Right hindlimb (tissue), 1 donor: ENCODE measurements at regions not wholly inside any gene's neighbourhood (a gene's known extent, or its start where the extent isn't known, plus 50 kb on each side); places are given as distances from the start of the nearest gene placed in this dataset.
"Not testable (repeated sequence)": the region's sequence is repeated elsewhere in the genome, so short reads cannot be mapped to it uniquely, and the experiment has no call there.

Experiments used
- DNase-seq: peaks from one replicate; pipeline ENCODE4 v3.0.0-alpha.2; 2018

- no peak for DNase-seq
These were observed 927.4 kb upstream of the LRFN5 start for GRCh38 chr14:40679256-40679655.

GRCh38 chr14:40677206-40677605 is 929.5 kb upstream of the LRFN5 start:
- DNase-seq: not testable (repeated sequence)

DNA sequence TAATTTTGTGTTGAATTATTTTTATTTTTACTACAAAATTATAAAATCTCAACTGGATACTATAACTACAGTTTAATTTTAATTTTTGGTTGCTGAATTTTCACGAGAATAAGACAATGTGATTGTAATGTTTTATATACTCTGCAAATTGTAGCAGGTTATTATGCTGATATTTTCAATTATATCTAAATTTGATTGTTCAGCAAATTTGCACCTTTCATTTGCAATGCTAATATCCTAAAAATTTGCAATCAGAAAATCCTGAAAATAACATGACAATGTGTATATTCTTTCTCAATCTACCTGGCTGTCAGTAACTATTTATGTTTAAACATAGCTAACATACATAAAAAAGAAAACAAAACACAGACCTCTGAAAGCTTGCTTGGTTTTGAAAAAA is 932.2 kb upstream of the LRFN5 start:
- no peak for DNase-seq

- DNase-seq: no peak
These were observed 950.4 kb upstream of the LRFN5 start for GRCh38 chr14:40656311-40656710.

DNA sequence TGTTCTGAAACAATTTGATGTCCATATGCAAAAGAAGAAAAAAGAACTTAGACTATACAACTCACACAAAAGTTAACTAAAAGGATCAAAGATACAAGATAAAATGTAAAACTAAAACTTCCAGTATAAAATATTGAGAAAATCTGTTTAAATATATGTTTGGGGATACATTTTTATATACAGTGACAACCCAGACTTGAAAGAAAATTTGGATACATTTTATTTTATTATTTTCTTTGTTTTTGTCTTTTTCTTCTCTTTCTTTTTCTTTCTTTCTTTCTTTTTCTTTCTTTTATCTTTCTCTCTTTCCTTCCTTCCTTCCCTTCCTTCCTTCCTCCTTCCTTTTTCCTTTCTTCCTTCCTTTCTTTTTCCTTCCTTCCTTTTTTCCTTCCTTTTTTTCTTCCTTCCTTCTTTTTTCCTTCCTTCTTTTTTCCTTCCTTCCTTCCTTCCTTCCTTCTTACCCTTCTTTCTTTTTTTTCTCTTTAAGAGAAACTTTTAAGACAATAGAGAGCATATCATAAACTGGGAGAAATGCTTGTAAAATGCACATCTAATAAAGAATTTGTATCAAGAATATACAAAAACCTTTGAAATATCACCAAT is 954.5 kb upstream of the LRFN5 start:
- DNase-seq: no peak

- DNase-seq: no peak
These were observed 976.2 kb upstream of the LRFN5 start for GRCh38 chr14:40630471-40630870.

GRCh38 chr14:40629551-40630137 is 977.0 kb upstream of the LRFN5 start:
- not testable (repeated sequence) for DNase-seq

DNA sequence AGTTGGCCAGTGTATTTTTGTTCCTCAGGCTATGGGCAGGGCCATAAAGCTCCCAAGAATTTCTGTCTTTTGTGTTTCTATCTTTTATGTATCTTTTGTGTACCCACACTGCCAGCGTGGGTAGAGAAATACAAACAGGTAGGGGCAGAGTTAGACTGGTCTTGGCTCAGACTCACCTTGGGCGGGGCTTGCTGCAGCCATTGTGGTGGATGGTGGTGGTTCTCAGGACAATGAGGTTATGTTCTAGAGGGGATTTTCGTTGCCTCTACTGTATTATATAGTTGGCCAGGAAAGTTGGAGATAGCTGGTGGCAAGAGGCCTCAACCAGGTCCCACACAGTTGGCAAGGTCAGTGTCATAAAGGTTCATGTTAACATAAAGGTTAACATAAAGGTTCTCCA is 977.5 kb upstream of the LRFN5 start:
- DNase-seq: no peak

DNA sequence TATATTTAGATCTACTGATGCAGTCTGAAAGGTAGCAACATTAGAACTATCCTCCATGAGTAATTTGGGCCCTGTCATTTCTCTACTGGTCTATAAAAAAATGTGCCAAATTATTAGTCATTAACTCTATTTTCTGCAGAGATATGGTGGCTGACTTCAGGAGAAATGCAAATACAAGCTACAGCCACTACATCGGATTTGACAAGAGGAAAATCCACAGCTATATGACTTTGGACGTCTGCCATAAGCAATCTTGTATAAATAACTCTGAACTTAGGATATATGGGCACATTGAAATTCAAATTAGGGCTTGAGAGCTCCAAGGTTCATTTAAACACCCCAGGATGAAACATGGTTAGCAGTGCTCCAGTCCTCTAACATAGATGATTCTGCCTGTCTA is 983.0 kb upstream of the LRFN5 start:
- DNase-seq: no peak

DNA sequence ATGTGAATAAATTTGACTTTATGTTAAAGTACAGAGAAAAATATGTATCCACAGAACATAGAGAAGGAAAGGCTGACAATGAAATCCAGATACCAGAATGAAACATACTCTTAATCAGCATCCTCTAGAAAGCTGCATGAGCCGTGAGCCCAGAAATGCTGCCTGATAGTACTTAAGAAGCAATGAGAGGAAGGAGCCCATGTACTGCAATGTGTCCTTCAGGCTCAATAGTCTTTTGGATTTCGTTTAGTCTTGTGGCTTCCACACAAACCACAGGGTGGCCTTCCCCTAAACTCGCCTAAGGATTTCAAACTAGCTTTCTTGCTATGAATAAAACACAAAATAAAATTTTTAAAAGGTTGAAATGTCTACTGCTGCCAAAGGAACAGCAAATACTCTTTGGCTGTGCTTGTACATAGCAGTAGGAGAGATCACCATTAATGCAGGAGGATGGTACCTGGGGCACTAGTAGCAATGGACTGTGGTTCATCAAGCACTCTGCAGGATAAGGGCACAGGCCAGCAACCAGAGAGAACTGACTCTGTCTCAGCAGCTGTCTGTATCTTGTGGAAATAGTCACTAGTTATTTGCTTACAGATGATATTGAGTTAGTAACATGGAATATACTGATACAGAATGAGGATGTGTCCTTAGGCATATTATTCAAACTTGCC is 988.3 kb upstream of the LRFN5 start:
- no peak for DNase-seq

DNA sequence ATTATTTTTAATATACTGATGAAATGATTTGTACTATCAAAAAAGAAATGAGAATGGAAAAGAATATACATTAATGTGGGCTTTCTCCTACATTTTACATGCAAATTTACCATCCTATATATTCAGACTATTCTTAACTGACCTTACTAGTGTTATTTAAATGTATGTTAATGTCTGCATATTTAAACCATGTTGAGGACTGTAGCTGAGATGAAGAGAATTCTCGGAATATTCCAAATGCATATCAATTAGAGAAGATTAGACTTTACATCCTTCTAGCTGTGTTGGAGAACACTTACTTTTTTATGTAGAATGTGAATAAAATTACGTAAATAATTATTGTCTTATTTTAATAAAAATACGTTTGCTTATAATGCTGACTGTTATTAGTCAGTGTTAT is 990.1 kb upstream of the LRFN5 start:
- no peak for DNase-seq

DNA sequence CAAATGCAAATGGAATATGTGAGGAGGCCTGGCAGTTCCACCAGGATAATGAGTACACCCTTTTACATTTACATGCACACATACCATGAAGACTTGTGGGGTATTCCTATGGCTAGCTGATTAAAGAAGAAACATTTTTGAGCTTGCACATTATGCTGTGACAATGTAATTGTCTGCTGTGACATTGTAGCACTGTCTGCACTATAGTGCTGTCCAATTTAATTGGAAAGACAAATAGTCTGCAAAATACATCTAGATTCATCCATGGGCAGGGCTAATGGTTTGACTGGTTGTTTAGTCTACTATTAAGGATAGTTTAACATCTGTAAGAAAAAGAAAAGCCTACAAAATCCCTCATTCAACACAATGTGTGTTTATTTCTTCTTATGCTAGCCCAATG is 1005.6 kb upstream of the LRFN5 start:
- no peak for DNase-seq

GRCh38 chr14:40599725-40600124 is 1007.0 kb upstream of the LRFN5 start:
- no peak for DNase-seq

- DNase-seq: no peak
These were observed 1025.4 kb upstream of the LRFN5 start for GRCh38 chr14:40581264-40581663.

DNA sequence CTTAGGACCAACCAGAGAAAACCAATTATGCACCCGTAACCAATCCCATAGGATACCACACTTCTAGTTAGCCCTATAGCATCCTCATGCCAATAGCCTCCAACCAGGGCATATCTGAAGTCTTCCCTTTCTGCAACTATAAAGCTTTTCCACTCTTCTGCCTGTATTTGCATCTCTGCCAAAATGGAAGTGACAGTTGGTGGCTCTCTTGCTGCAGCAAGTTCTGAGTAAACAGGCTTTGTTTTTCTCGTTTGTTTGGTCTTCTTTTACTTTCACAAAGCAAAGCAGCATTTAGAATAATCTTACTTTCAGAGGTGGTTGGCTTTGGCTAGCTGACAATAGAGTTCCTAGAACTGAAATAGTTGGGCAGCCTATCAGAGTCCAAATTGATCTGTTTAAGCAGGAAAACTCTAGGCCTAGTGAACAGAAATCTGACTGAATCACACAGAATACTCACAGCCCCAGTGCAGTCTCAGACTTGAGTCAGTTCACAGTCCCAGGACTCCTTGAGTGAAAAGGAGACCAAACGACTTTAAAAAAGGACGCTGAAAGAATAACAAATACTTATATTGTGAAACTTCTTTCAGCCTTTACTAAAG is 1029.7 kb upstream of the LRFN5 start:
- DNase-seq: no peak

DNA sequence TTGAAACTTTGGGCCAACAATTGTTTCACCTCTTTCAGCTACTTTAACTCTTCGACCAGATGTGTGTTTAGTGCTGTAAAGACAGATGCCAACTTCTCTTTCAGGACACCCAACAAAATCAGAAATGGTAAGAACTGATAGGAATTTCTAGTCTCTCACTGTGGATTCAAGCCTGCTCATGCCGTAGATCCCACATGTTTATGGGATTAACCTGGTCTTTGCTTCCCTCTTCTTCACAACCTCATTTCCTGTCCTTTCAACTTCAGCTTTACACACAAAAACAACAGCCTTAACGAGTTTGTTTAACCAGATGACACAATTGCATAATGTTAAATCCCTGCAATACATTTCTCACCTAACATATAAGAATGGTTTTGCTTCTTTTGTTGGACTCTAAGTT is 1031.9 kb upstream of the LRFN5 start:
- DNase-seq: no peak

DNA sequence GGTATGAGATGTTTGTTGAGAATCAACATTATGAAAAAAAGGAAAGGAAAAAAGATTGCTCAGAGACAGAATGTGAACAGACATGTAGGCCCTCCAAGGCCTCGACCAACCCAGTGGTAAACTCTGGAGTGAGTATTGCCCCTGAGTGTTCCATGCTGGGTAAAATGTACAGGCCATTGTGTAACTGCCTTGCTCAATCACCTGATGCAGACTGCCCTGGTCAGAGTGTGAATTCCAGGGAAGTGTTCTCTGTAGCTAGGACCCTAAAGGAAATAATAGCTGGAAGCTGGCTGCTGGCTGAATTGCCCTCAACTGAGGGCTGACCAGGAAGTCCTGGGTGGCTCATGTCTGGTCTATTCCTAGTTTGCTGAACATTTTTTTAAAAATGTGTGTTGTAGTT is 1081.4 kb upstream of the LRFN5 start:
- DNase-seq: no peak

- no peak for DNase-seq
These were observed 1083.6 kb upstream of the LRFN5 start for GRCh38 chr14:40523123-40523522.

DNA sequence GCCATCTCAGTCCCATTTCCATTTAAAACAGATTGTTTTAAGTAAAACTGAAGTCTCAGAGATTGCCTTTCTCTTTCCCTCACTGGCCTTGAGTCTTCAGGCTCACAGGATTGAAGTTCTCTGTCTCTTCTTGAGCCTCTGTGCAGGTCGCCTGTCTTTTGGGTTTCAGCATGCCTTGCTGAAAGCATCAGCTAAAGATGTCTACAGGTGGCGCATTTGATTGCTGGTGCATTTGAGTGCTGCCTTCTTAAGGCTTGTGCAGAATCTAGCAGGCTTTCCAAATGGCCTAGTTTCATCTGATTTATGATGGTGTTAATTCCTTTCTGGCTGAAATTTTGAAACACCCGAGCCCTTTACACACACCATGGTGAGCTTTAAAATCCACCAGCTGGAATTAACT is 1062.2 kb upstream of the FBXO33 start:
- DNase-seq: no peak

DNA sequence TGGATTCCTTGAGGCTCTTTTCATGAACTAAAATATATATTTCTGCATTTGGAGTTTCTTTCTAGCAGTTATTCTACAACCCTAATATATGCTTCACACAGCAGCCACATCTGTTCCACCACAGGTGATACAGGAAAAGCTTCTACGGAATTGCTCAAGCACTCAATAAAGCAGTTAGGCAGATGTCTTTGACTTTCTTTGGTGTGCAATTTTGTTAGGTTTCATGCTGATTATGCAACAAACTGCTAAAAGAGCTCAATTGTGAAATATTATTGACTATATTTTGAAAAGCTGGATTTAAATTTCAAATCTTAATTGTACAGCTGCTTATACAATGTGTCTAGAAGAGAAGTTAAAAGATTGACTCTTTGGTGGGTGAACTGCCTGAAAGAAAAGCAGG is 1055.6 kb upstream of the FBXO33 start:
- DNase-seq: no peak

DNA sequence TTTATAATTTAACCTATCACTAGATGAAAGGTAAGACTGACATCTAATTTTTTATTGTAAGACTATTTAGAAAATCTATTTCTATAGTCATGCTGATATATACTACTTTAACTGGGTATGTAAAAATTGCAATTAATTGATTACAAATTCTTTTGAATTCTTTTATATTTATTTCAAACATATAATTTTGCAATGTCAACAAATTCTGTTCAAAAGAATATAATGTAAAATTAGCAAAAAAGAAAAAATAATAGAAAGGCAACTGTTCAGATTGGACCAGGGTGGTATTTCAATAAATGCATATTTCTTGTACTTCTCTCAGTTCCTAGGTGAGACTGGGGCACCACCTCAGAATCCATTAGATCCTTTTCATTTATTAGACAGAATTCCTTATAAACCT is 1053.5 kb upstream of the FBXO33 start:
- DNase-seq: no peak

- DNase-seq: no peak
These were observed 1043.8 kb upstream of the FBXO33 start for GRCh38 chr14:40476005-40476404.

GRCh38 chr14:40467969-40468368 is 1035.7 kb upstream of the FBXO33 start:
- DNase-seq: no peak

DNA sequence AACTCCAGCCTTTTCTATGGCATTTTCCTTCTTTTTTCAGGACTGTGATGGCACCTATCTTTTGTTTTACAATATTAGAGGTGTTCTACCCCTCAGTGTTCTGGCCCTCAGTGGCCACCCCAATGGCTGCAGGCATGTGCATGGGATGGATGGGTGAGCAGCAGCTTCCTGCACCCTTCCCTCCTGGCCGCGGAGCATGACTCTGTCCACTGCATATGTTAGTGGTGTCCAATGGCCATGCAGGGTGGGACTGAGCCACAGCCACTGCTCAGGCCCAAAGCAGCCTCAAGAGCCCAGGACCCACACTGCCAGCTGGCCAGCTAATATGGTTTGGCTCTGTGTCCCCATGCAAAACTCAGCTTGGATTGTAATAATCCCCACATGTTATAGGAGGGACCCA is 1032.3 kb upstream of the FBXO33 start:
- DNase-seq: no peak
